DOHH2 (cell line): ENCODE measurements at regions not wholly inside any gene's neighbourhood (a gene's known extent, or its start where the extent isn't known, plus 50 kb on each side); places are given as distances from the start of the nearest gene placed in this dataset.

ENCODE experiments used
- H3F3A ChIP-seq: fragments of 200-600 bp; sonication (generic), shearing (Covaris generic); 2 replicates; pipeline ENCODE4 v1.6.0; 2016; ENCODE audit warnings: antibody characterized with exemption, mild to moderate bottlenecking; ENCODE audit not compliant: control insufficient read depth, insufficient read depth
- H3K27ac ChIP-seq: fragments of 200-600 bp; sonication (generic); 2 replicates; pipeline ENCODE4 v1.5.1; 2014; ENCODE audit warnings: low read depth, mild to moderate bottlenecking, low read length, moderate library complexity
- H3K27me3 ChIP-seq: fragments of 200-600 bp; sonication (generic); 2 replicates; pipeline ENCODE4 v1.6.1; 2014; ENCODE audit warnings: mild to moderate bottlenecking, low read length, mixed read lengths; ENCODE audit not compliant: control insufficient read depth
- H3K36me3 ChIP-seq: fragments of 200-600 bp; sonication (generic); 2 replicates; pipeline ENCODE4 v1.6.1; 2014; ENCODE audit warnings: mild to moderate bottlenecking, low read length, moderate library complexity, mixed read lengths; ENCODE audit not compliant: control insufficient read depth
- H3K4me1 ChIP-seq: fragments of 200-600 bp; sonication (generic); 2 replicates; pipeline ENCODE4 v1.6.1; 2014; ENCODE audit warnings: mild to moderate bottlenecking, low read length, mixed read lengths; ENCODE audit not compliant: control insufficient read depth
- H3K4me2 ChIP-seq: fragments of 200-600 bp; sonication (generic); 2 replicates; pipeline ENCODE4 v1.6.0; 2014; ENCODE audit warnings: mild to moderate bottlenecking, low read length, moderate library complexity
- H3K4me3 ChIP-seq: fragments of 200-600 bp; sonication (generic); 2 replicates; pipeline ENCODE4 v1.5.1; 2014; ENCODE audit warnings: mild to moderate bottlenecking, low read length, mixed read lengths
- H3K79me2 ChIP-seq: fragments of 200-600 bp; sonication (generic); 2 replicates; pipeline ENCODE4 v1.6.1; 2014; ENCODE audit warnings: mild to moderate bottlenecking, low read length, mixed read lengths; ENCODE audit not compliant: control insufficient read depth
- H3K9me2 ChIP-seq: fragments of 200-600 bp; sonication (generic); replicated peaks from 2 replicates; pipeline ENCODE4 v1.6.1; 2014; ENCODE audit warnings: mild to moderate bottlenecking, low read length, mixed read lengths; ENCODE audit not compliant: control insufficient read depth
- H3K9me3 ChIP-seq: fragments of 200-600 bp; sonication (generic); 2 replicates; pipeline ENCODE4 v1.6.1; 2014; ENCODE audit warnings: antibody characterized with exemption, low read length, mixed read lengths; ENCODE audit not compliant: control insufficient read depth, insufficient read depth
- H4K20me1 ChIP-seq: fragments of 200-600 bp; sonication (generic); 2 replicates; pipeline ENCODE4 v1.6.0; 2014; ENCODE audit warnings: low read depth, mild to moderate bottlenecking, antibody characterized with exemption, low read length, moderate library complexity; ENCODE audit not compliant: control insufficient read depth, insufficient read depth
- CTCF ChIP-seq: fragments of 200-600 bp; sonication (generic); IDR thresholded peaks from one replicate; pipeline ENCODE4 v1.5.1; 2014; ENCODE audit warnings: antibody characterized with exemption, mild to moderate bottlenecking, low read depth, low read length; ENCODE audit not compliant: poor library complexity, severe bottlenecking
- EZH2phosphoT487 ChIP-seq: fragments of 200-600 bp; sonication (generic); IDR thresholded peaks from 2 replicates; pipeline ENCODE4 v1.6.1; 2017; ENCODE audit warnings: borderline replicate concordance, mild to moderate bottlenecking, antibody characterized with exemption, low read length, moderate library complexity, mixed read lengths

- no peaks in the 10 kb centered on the region for H3K27me3 ChIP-seq
- H3F3A ChIP-seq = no peaks in the 10 kb centered on the region
- H3K4me3 ChIP-seq = no peak overlapping the region
- no peak overlapping the region for H3K27ac ChIP-seq
- H3K79me2 ChIP-seq = no peaks in the 10 kb centered on the region
- no peaks in the 10 kb centered on the region for H3K9me2 ChIP-seq
- no peaks in the 10 kb centered on the region for H4K20me1 ChIP-seq
- H3K4me2 ChIP-seq = no peak overlapping the region
- no peaks in the 10 kb centered on the region for H3K36me3 ChIP-seq
- TF ChIP-seq EZH2phosphoT487 = no peak
- no peak for TF ChIP-seq CTCF
- H3K9me3 ChIP-seq = no peaks in the 10 kb centered on the region
- no peaks in the 10 kb centered on the region for H3K4me1 ChIP-seq
Observed at GRCh38 chr9:11542781-11543180, 930.0 kb upstream of the PTPRD start.

GRCh38 chr9:11546231-11546630, 933.4 kb upstream of the PTPRD start:
- H3K4me1 ChIP-seq = no peaks in the 10 kb centered on the region
- H3K27me3 ChIP-seq = no peaks in the 10 kb centered on the region
- H4K20me1 ChIP-seq = no peaks in the 10 kb centered on the region
- H3F3A ChIP-seq = no peaks in the 10 kb centered on the region
- TF ChIP-seq CTCF (no peak), EZH2phosphoT487 (no peak)
- H3K27ac ChIP-seq = no peak overlapping the region
- no peaks in the 10 kb centered on the region for H3K36me3 ChIP-seq
- H3K4me3 ChIP-seq = no peak overlapping the region
- H3K79me2 ChIP-seq = no peaks in the 10 kb centered on the region
- H3K9me2 ChIP-seq = no peaks in the 10 kb centered on the region
- H3K9me3 ChIP-seq = no peaks in the 10 kb centered on the region
- no peak overlapping the region for H3K4me2 ChIP-seq

GRCh38 chr9:11549311-11549794, 936.6 kb upstream of the PTPRD start:
- Histone ChIP-seq H4K20me1 (no peaks in the 10 kb centered on the region), H3F3A (no peaks in the 10 kb centered on the region), H3K36me3 (no peaks in the 10 kb centered on the region), H3K79me2 (no peaks in the 10 kb centered on the region), H3K4me1 (no peaks in the 10 kb centered on the region), H3K4me2 (no peak overlapping the region), H3K27me3 (no peaks in the 10 kb centered on the region), H3K4me3 (no peak overlapping the region), H3K9me2 (no peaks in the 10 kb centered on the region), H3K27ac (no peak overlapping the region), H3K9me3 (no peaks in the 10 kb centered on the region)
- TF ChIP-seq EZH2phosphoT487 (no peak), CTCF (no peak)

- H3K4me3 ChIP-seq = no peak overlapping the region
- H3K4me1 ChIP-seq = no peaks in the 10 kb centered on the region
- no peak overlapping the region for H3K4me2 ChIP-seq
- no peaks in the 10 kb centered on the region for H3K36me3 ChIP-seq
- no peaks in the 10 kb centered on the region for H4K20me1 ChIP-seq
- TF ChIP-seq CTCF (no peak), EZH2phosphoT487 (no peak)
- H3K79me2 ChIP-seq = no peaks in the 10 kb centered on the region
- no peaks in the 10 kb centered on the region for H3F3A ChIP-seq
- no peaks in the 10 kb centered on the region for H3K27me3 ChIP-seq
- H3K9me2 ChIP-seq = no peaks in the 10 kb centered on the region
- no peak overlapping the region for H3K27ac ChIP-seq
- H3K9me3 ChIP-seq = no peaks in the 10 kb centered on the region
Observed at GRCh38 chr9:11551106-11551505, 938.3 kb upstream of the PTPRD start.
